Endothelial cell (in vitro differentiated cells): ENCODE measurements at regions not wholly inside any gene's neighbourhood (a gene's known extent, or its start where the extent isn't known, plus 50 kb on each side); places are given as distances from the start of the nearest gene placed in this dataset.

ENCODE experiments used
- DNase-seq: peaks from one replicate; pipeline ENCODE4 v3.0.0; 2021; ENCODE audit warnings: low spot score
- H3K27ac Mint-ChIP-seq: one replicate; pipeline ENCODE4 v1.8.0; 2021; ENCODE audit warnings: mixed read lengths, inconsistent platforms; ENCODE audit not compliant: unreplicated experiment
- H3K27me3 Mint-ChIP-seq: one replicate; pipeline ENCODE4 v1.8.0; 2021; ENCODE audit warnings: mild to moderate bottlenecking, moderate library complexity, mixed read lengths, inconsistent platforms; ENCODE audit not compliant: unreplicated experiment
- H3K36me3 Mint-ChIP-seq: one replicate; pipeline ENCODE4 v1.8.0; 2021; ENCODE audit warnings: mild to moderate bottlenecking, low read depth, mixed read lengths, inconsistent platforms; ENCODE audit not compliant: unreplicated experiment
- H3K4me1 Mint-ChIP-seq: one replicate; pipeline ENCODE4 v1.8.0; 2021; ENCODE audit warnings: mild to moderate bottlenecking, mixed read lengths, inconsistent platforms; ENCODE audit not compliant: unreplicated experiment
- H3K4me3 Mint-ChIP-seq: one replicate; pipeline ENCODE4 v1.8.0; 2021; ENCODE audit warnings: mild to moderate bottlenecking, mixed read lengths, inconsistent platforms; ENCODE audit not compliant: unreplicated experiment
- H3K9me3 Mint-ChIP-seq: one replicate; pipeline ENCODE4 v1.8.0; 2021; ENCODE audit warnings: mixed read lengths, inconsistent platforms; ENCODE audit not compliant: unreplicated experiment
- CTCF ChIP-seq: fragments of 200-600 bp; sonication (generic); IDR thresholded peaks from one replicate; pipeline ENCODE4 v1.5.0; 2021; ENCODE audit warnings: antibody characterized with exemption; ENCODE audit not compliant: unreplicated experiment

- no peak for TF ChIP-seq CTCF
- Mint-ChIP-seq H3K27me3 (no peaks in the 10 kb centered on the region), H3K9me3 (peaks cover 6% of the 10 kb centered on the region), H3K4me1 (no peaks in the 10 kb centered on the region), H3K27ac (no peak overlapping the region), H3K4me3 (no peak overlapping the region), H3K36me3 (no peaks in the 10 kb centered on the region)
- DNase-seq: no peak
These were observed 163.7 kb downstream of the MAFB start for GRCh38 chr20:40525351-40525750.

GRCh38 chr20:40524071-40524470 is 165.0 kb downstream of the MAFB start:
- H3K27ac Mint-ChIP-seq: no peak overlapping the region
- no peaks in the 10 kb centered on the region for H3K36me3 Mint-ChIP-seq
- TF ChIP-seq CTCF: no peak
- peaks cover 6% of the 10 kb centered on the region for H3K9me3 Mint-ChIP-seq
- H3K27me3 Mint-ChIP-seq: no peaks in the 10 kb centered on the region
- H3K4me3 Mint-ChIP-seq: no peak overlapping the region
- H3K4me1 Mint-ChIP-seq: no peaks in the 10 kb centered on the region
- no peak for DNase-seq

- Mint-ChIP-seq H3K36me3 (no peaks in the 10 kb centered on the region), H3K9me3 (peaks cover 6% of the 10 kb centered on the region)
These were observed 166.6 kb downstream of the MAFB start for GRCh38 chr20:40522405-40522804.

GRCh38 chr20:40521962-40522361 is 167.1 kb downstream of the MAFB start:
- Mint-ChIP-seq H3K27me3 (no peaks in the 10 kb centered on the region), H3K36me3 (no peaks in the 10 kb centered on the region), H3K4me1 (no peaks in the 10 kb centered on the region), H3K4me3 (no peak overlapping the region), H3K27ac (no peak overlapping the region), H3K9me3 (peaks cover 6% of the 10 kb centered on the region)
- DNase-seq: no peak
- TF ChIP-seq CTCF: no peak

More at GRCh38 chr20:40522405-40522804, 166.6 kb downstream of the MAFB start:
- Mint-ChIP-seq H3K4me3 (no peak overlapping the region), H3K4me1 (no peaks in the 10 kb centered on the region), H3K27ac (no peak overlapping the region), H3K27me3 (no peaks in the 10 kb centered on the region)
- TF ChIP-seq CTCF: no peak
- no peak for DNase-seq

GRCh38 chr20:40519918-40520317 is 169.1 kb downstream of the MAFB start:
- Mint-ChIP-seq H3K36me3 (no peaks in the 10 kb centered on the region), H3K27ac (no peak overlapping the region), H3K9me3 (peaks cover 3% of the 10 kb centered on the region), H3K4me1 (no peaks in the 10 kb centered on the region), H3K27me3 (no peaks in the 10 kb centered on the region), H3K4me3 (no peak overlapping the region)
- no peak for DNase-seq
- TF ChIP-seq CTCF: no peak
